B cell (primary cell): ENCODE measurements at regions not wholly inside any gene's neighbourhood (a gene's known extent, or its start where the extent isn't known, plus 50 kb on each side); places are given as distances from the start of the nearest gene placed in this dataset.

Source experiments
- ATAC-seq: fragments of 200-7000 bp; cut with Tn5 transposase; one replicate; pipeline ENCODE4 v1.10.0; 2021; ENCODE audit warnings: low read depth, mild to moderate bottlenecking, moderate number of reproducible peaks, moderate library complexity
- CTCF ChIA-PET: fragments of 350-600 bp; sonication (Branson Sonifier 250); formaldehyde crosslinking; loops from one replicate; lab custom pipeline; 2021; ENCODE audit warnings: antibody characterized with exemption, inconsistent platforms; lab: Charles Lee
- POLR2A ChIA-PET: fragments of 350-600 bp; sonication (Branson Sonifier 250); formaldehyde crosslinking; loops from one replicate; lab custom pipeline; 2021; ENCODE audit warnings: antibody characterized with exemption; lab: Charles Lee
- DNase-seq: peaks from one replicate; pipeline ENCODE4 v3.0.0; 2013
- H2AFZ ChIP-seq: 2 replicates; pipeline ENCODE4 v1.6.1; 2012; ENCODE audit warnings: mild to moderate bottlenecking, low read depth, low read length; ENCODE audit not compliant: insufficient read depth, poor library complexity, severe bottlenecking
- H3K27ac ChIP-seq, 2 donors: 1 replicate in 1 of 2; 2 replicates in 1 of 2; pipeline ENCODE4 v1.5.1; 2012 to 2013; ENCODE audit warnings: low read length in 2 of 2, mild to moderate bottlenecking in 2 of 2, moderate library complexity in 1 of 2
- H3K27me3 ChIP-seq, 4 experiments: fragments of 200-600 bp in 1 of 4; sonication (generic) in 1 of 4; replicated peaks in 1 of 4; 1 replicate in 2 of 4; 2 replicates in 2 of 4; pipeline versions ENCODE4 v1.6.1 to v1.7.0; 2013 to 2016; ENCODE audit warnings: low read length in 3 of 4, mild to moderate bottlenecking in 2 of 4, mixed read lengths in 1 of 4, moderate library complexity in 1 of 4; ENCODE audit not compliant: insufficient read depth in 4 of 4, control insufficient read depth in 3 of 4; ENCODE audit errors: control extremely low read depth in 1 of 4
- H3K36me3 ChIP-seq, 2 experiments: replicated peaks in 1 of 2; 1 replicate in 1 of 2; 2 replicates in 1 of 2; pipeline versions ENCODE4 v1.6.1 to v1.7.1; 2013; ENCODE audit warnings: low read length in 1 of 2; ENCODE audit not compliant: insufficient read depth in 2 of 2, control insufficient read depth in 1 of 2; ENCODE audit errors: control extremely low read depth in 1 of 2, extremely low read depth in 1 of 2
- H3K4me1 ChIP-seq, 2 donors: fragments of 200-600 bp in 1 of 2; sonication (generic) in 1 of 2; 1 replicate in 1 of 2; 2 replicates in 1 of 2; pipeline versions ENCODE4 v1.5.1 to v1.6.1; 2013 to 2017; ENCODE audit warnings: low read length in 2 of 2; ENCODE audit not compliant: control insufficient read depth in 2 of 2, insufficient read depth in 2 of 2
- H3K4me2 ChIP-seq: replicated peaks from 2 replicates; pipeline ENCODE3; 2012; ENCODE audit warnings: mild to moderate bottlenecking, low read depth, low read length; ENCODE audit not compliant: poor library complexity, severe bottlenecking
- H3K4me3 ChIP-seq, 5 experiments: fragments of 200-600 bp in 1 of 5; sonication (generic) in 1 of 5; 1 replicate in 3 of 5; 2 replicates in 2 of 5; pipeline versions ENCODE4 v1.5.1 to v1.7.0; 2011 to 2016; ENCODE audit warnings: low read length in 4 of 5, mild to moderate bottlenecking in 4 of 5, low read depth in 2 of 5, control low read depth in 1 of 5, moderate library complexity in 1 of 5; ENCODE audit not compliant: insufficient read depth in 1 of 5; ENCODE audit errors: control extremely low read depth in 1 of 5, extremely low read depth in 1 of 5
- H3K79me2 ChIP-seq: fragments of 200-600 bp; sonication (generic); one replicate; pipeline ENCODE4 v1.6.0; 2016; ENCODE audit warnings: low read length; ENCODE audit not compliant: control insufficient read depth, insufficient read depth
- H3K9ac ChIP-seq: fragments of 200-600 bp; sonication (generic); 2 replicates; pipeline ENCODE4 v1.6.1; 2017; ENCODE audit warnings: mild to moderate bottlenecking, low read length, moderate library complexity
- H3K9me3 ChIP-seq, 3 donors: one replicate each; pipeline versions ENCODE4 v1.6.1 to v1.7.1; 2013; ENCODE audit warnings: low read length in 2 of 3; ENCODE audit not compliant: control insufficient read depth in 2 of 3, insufficient read depth in 1 of 3; ENCODE audit errors: control extremely low read depth in 1 of 3
- H4K20me1 ChIP-seq: 2 replicates; pipeline ENCODE4 v1.6.0; 2012; ENCODE audit warnings: mild to moderate bottlenecking, low read length; ENCODE audit not compliant: insufficient read depth, control insufficient read depth, poor library complexity, severe bottlenecking
- H3K27ac Mint-ChIP-seq: one replicate; pipeline ENCODE4 v1.8.0; 2021; ENCODE audit warnings: mixed read lengths
- H3K27me3 Mint-ChIP-seq: one replicate; pipeline ENCODE4 v1.8.0; 2021; ENCODE audit warnings: mixed read lengths
- H3K4me1 Mint-ChIP-seq: one replicate; pipeline ENCODE4 v1.8.0; 2021; ENCODE audit warnings: mixed read lengths
- H3K4me3 Mint-ChIP-seq: one replicate; pipeline ENCODE4 v1.8.0; 2021; ENCODE audit warnings: mixed read lengths
- H3K9me3 Mint-ChIP-seq: one replicate; pipeline ENCODE4 v1.8.0; 2022; ENCODE audit warnings: mixed read lengths; ENCODE audit not compliant: insufficient read depth
- EZH2 ChIP-seq: IDR thresholded peaks from 2 replicates; pipeline ENCODE4 v1.6.1; 2012; ENCODE audit warnings: borderline replicate concordance, low read depth, mild to moderate bottlenecking, moderate library complexity, low read length; ENCODE audit not compliant: insufficient read depth, poor library complexity, severe bottlenecking
- WGBS: methylation state at CpG from one replicate; pipeline ENCODE4 v1.1.5; 2013; ENCODE audit warnings: missing lambda C conversion rate; ENCODE audit not compliant: insufficient coverage; 5-methylcytosine and 5-hydroxymethylcytosine counted together
- intact Hi-C: fragments of 100-400 bp; cut with micrococcal nuclease; formaldehyde crosslinking; loops from one replicate; pipeline ENCODE4 v1.10.0; 2022
- TF ChIP-seq, protein P1 (sequence below): fragments of 200-600 bp; IDR thresholded peaks from one replicate; pipeline ENCODE4 v1.8.0; 2022; ENCODE audit warnings: antibody characterized with exemption, mild to moderate bottlenecking

GRCh38 chr7:27412164-27412563, 169.6 kb downstream of the EVX1 start:
- Mint-ChIP-seq H3K9me3 (no peaks in the 10 kb centered on the region), H3K4me1 (no peaks in the 10 kb centered on the region), H3K27ac (no peak overlapping the region), H3K4me3 (no peak overlapping the region), H3K27me3 (peaks cover 12% of the 10 kb centered on the region)
- Histone ChIP-seq H3K27me3 (peaks cover 0 to 4% (median 0%) of the 10 kb centered on the region in 4 experiments), H3K79me2 (no peaks in the 10 kb centered on the region), H2AFZ (no peak overlapping the region), H3K36me3 (no peaks in the 10 kb centered on the region), H3K27ac (no peak overlapping the region), H3K4me3 (no peak overlapping the region), H3K4me1 (no peaks in the 10 kb centered on the region), H3K9me3 (no peaks in the 10 kb centered on the region), H3K4me2 (no peak overlapping the region), H4K20me1 (no peaks in the 10 kb centered on the region), H3K9ac (no peak overlapping the region)
- TF ChIP-seq EZH2: no peak
- TF ChIP-seq, protein P1, sequence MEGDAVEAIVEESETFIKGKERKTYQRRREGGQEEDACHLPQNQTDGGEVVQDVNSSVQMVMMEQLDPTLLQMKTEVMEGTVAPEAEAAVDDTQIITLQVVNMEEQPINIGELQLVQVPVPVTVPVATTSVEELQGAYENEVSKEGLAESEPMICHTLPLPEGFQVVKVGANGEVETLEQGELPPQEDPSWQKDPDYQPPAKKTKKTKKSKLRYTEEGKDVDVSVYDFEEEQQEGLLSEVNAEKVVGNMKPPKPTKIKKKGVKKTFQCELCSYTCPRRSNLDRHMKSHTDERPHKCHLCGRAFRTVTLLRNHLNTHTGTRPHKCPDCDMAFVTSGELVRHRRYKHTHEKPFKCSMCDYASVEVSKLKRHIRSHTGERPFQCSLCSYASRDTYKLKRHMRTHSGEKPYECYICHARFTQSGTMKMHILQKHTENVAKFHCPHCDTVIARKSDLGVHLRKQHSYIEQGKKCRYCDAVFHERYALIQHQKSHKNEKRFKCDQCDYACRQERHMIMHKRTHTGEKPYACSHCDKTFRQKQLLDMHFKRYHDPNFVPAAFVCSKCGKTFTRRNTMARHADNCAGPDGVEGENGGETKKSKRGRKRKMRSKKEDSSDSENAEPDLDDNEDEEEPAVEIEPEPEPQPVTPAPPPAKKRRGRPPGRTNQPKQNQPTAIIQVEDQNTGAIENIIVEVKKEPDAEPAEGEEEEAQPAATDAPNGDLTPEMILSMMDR: no peak
- ATAC-seq (no peak), DNase-seq (no peak)
- CTCF ChIA-PET: no interaction called here
- POLR2A ChIA-PET: no interaction called here
- 95% methylated on average over 7 of the region's 7 CpGs for WGBS
- intact Hi-C loops: no loop called here

- CTCF ChIA-PET: no interaction called here
- Histone ChIP-seq H3K4me2 (no peak overlapping the region), H3K9ac (no peak overlapping the region), H3K79me2 (no peaks in the 10 kb centered on the region), H3K36me3 (no peaks in the 10 kb centered on the region), H4K20me1 (no peaks in the 10 kb centered on the region), H3K9me3 (no peaks in the 10 kb centered on the region), H3K4me1 (no peaks in the 10 kb centered on the region), H3K4me3 (no peak overlapping the region), H2AFZ (no peak overlapping the region), H3K27me3 (no peaks in the 10 kb centered on the region), H3K27ac (no peak overlapping the region)
- peaks cover 13% of the 10 kb centered on the region for H3K27me3 Mint-ChIP-seq
- intact Hi-C loops: no loop called here
- no peaks in the 10 kb centered on the region for H3K9me3 Mint-ChIP-seq
- H3K27ac Mint-ChIP-seq: no peak overlapping the region
- POLR2A ChIA-PET: no interaction called here
- no peak overlapping the region for H3K4me3 Mint-ChIP-seq
- TF ChIP-seq EZH2: no peak
- TF ChIP-seq, protein P1: no peak
- H3K4me1 Mint-ChIP-seq: no peaks in the 10 kb centered on the region
- DNase-seq: no peak
- WGBS: 86% methylated on average over 1 of the region's 3 CpGs
- ATAC-seq: no peak
Measured at GRCh38 chr7:27418541-27418940, 175.9 kb downstream of the EVX1 start.
